ENCODE measurements at regions not wholly inside any gene's neighbourhood (a gene's known extent, or its start where the extent isn't known, plus 50 kb on each side); places are given as distances from the start of the nearest gene placed in this dataset.

DNA sequence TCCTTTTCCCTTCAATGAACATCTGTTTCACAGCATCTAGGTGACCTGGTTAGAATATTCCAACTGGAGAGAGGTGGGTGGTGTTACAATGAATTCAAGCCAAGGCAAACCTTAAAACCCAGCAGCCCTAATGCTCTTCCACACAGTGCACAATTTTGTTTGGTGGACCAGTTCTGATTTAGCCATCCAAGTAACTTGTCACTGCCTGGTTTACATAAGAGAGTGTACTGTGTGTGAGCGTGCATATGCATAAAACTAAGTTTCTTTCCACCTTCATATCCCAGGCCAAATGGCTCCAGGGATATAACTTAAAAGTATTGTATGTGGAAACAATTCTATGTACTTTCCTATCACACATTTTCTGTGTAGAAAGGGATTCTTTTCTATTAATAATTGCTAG, 200.4 kb upstream of the FAR2 start:
- no peaks in the 10 kb centered on the region for H3K4me1 Mint-ChIP-seq (ENCODE audit: low read depth, unreplicated experiment)
- H3K27ac Mint-ChIP-seq (ENCODE audit: unreplicated experiment), result no peak overlapping the region
- no peaks in the 10 kb centered on the region for H3K9me3 Mint-ChIP-seq (ENCODE audit: unreplicated experiment)
- no peak for TF ChIP-seq CTCF (IDR thresholded peaks at IDR 0.05; ENCODE audit: partially characterized antibody, unreplicated experiment)
- H3K4me3 Mint-ChIP-seq (ENCODE audit: unreplicated experiment), result no peak overlapping the region
- H3K36me3 Mint-ChIP-seq (ENCODE audit: unreplicated experiment), result no peaks in the 10 kb centered on the region
- peaks cover 2% of the 10 kb centered on the region for H3K27me3 Mint-ChIP-seq (ENCODE audit: unreplicated experiment)
- no peak for DNase-seq

GRCh38 chr12:28949184-28949583, 199.9 kb upstream of the FAR2 start:
- H3K27ac Mint-ChIP-seq (ENCODE audit: unreplicated experiment), result no peak overlapping the region
- no peaks in the 10 kb centered on the region for H3K9me3 Mint-ChIP-seq (ENCODE audit: unreplicated experiment)
- no peaks in the 10 kb centered on the region for H3K4me1 Mint-ChIP-seq (ENCODE audit: low read depth, unreplicated experiment)
- H3K4me3 Mint-ChIP-seq (ENCODE audit: unreplicated experiment), result no peak overlapping the region
- no peaks in the 10 kb centered on the region for H3K36me3 Mint-ChIP-seq (ENCODE audit: unreplicated experiment)
- TF ChIP-seq CTCF (IDR thresholded peaks at IDR 0.05; ENCODE audit: partially characterized antibody, unreplicated experiment), result no peak
- peaks cover 2% of the 10 kb centered on the region for H3K27me3 Mint-ChIP-seq (ENCODE audit: unreplicated experiment)
- DNase-seq, result no peak

DNA sequence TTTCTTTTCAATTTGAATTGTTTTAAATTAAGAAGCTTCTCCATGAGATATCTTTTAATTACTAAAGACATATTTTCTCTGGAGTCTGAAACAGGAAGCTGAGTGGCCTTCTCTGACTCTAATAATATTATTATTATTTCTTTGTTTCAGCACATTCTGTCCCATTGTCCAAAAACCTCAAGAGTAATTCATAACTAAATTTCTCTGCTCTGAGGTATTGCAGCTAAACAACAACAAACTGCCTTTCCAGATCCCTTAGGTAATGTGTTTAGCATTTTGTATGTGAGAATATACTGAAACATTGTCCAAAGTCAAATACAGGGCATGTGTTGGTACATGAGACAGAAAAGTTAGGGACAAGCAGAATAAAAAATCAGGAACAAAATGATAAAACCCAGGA, 199.0 kb upstream of the FAR2 start:
- H3K9me3 Mint-ChIP-seq (ENCODE audit: unreplicated experiment), result no peaks in the 10 kb centered on the region
- no peak overlapping the region for H3K27ac Mint-ChIP-seq (ENCODE audit: unreplicated experiment)
- no peaks in the 10 kb centered on the region for H3K4me1 Mint-ChIP-seq (ENCODE audit: low read depth, unreplicated experiment)
- H3K36me3 Mint-ChIP-seq (ENCODE audit: unreplicated experiment), result no peaks in the 10 kb centered on the region
- H3K27me3 Mint-ChIP-seq (ENCODE audit: unreplicated experiment), result peaks cover 2% of the 10 kb centered on the region
- no peak for TF ChIP-seq CTCF (IDR thresholded peaks at IDR 0.05; ENCODE audit: partially characterized antibody, unreplicated experiment)
- H3K4me3 Mint-ChIP-seq (ENCODE audit: unreplicated experiment), result no peak overlapping the region
- no peak for DNase-seq

- no peak overlapping the region for H3K4me3 Mint-ChIP-seq (ENCODE audit: unreplicated experiment)
- H3K9me3 Mint-ChIP-seq (ENCODE audit: unreplicated experiment), result no peaks in the 10 kb centered on the region
- DNase-seq, result no peak
- no peak for TF ChIP-seq CTCF (IDR thresholded peaks at IDR 0.05; ENCODE audit: partially characterized antibody, unreplicated experiment)
- no peaks in the 10 kb centered on the region for H3K36me3 Mint-ChIP-seq (ENCODE audit: unreplicated experiment)
- no peaks in the 10 kb centered on the region for H3K27me3 Mint-ChIP-seq (ENCODE audit: unreplicated experiment)
- H3K27ac Mint-ChIP-seq (ENCODE audit: unreplicated experiment), result no peak overlapping the region
- H3K4me1 Mint-ChIP-seq (ENCODE audit: low read depth, unreplicated experiment), result no peaks in the 10 kb centered on the region
Observed at GRCh38 chr12:28951935-28952334, 197.1 kb upstream of the FAR2 start.

GRCh38 chr12:28954333-28954732, 194.7 kb upstream of the FAR2 start:
- H3K4me1 Mint-ChIP-seq (ENCODE audit: low read depth, unreplicated experiment), result no peaks in the 10 kb centered on the region
- peaks cover 2% of the 10 kb centered on the region for H3K27me3 Mint-ChIP-seq (ENCODE audit: unreplicated experiment)
- DNase-seq, result no peak
- no peak overlapping the region for H3K4me3 Mint-ChIP-seq (ENCODE audit: unreplicated experiment)
- H3K9me3 Mint-ChIP-seq (ENCODE audit: unreplicated experiment), result peaks cover 4% of the 10 kb centered on the region
- H3K36me3 Mint-ChIP-seq (ENCODE audit: unreplicated experiment), result no peaks in the 10 kb centered on the region
- no peak overlapping the region for H3K27ac Mint-ChIP-seq (ENCODE audit: unreplicated experiment)
- TF ChIP-seq CTCF (IDR thresholded peaks at IDR 0.05; ENCODE audit: partially characterized antibody, unreplicated experiment), result no peak

All from glutamatergic neuron (in vitro differentiated cells).